ENCODE measurements at regions not wholly inside any gene's neighbourhood (a gene's known extent, or its start where the extent isn't known, plus 50 kb on each side); places are given as distances from the start of the nearest gene placed in this dataset.
"Not testable (repeated sequence)": the region's sequence is repeated elsewhere in the genome, so short reads cannot be mapped to it uniquely, and the experiment has no call there.

GRCh38 chr20:26288379-26289061 lies 591.9 kb upstream of the ZNF337 start:
- TF ChIP-seq EZH2 (IDR thresholded peaks at IDR 0.05); POLR2AphosphoS5 (IDR thresholded peaks at IDR 0.05; ENCODE audit: borderline replicate concordance, low read depth, low read length): not testable (repeated sequence)
